B cell (primary cell): ENCODE measurements at regions not wholly inside any gene's neighbourhood (a gene's known extent, or its start where the extent isn't known, plus 50 kb on each side); places are given as distances from the start of the nearest gene placed in this dataset.

Source experiments
- ATAC-seq: fragments of 200-7000 bp; cut with Tn5 transposase; one replicate; pipeline ENCODE4 v1.10.0; 2021; ENCODE audit warnings: low read depth, mild to moderate bottlenecking, moderate number of reproducible peaks, moderate library complexity
- CTCF ChIA-PET: fragments of 350-600 bp; sonication (Branson Sonifier 250); formaldehyde crosslinking; loops from one replicate; lab custom pipeline; 2021; ENCODE audit warnings: antibody characterized with exemption, inconsistent platforms; lab: Charles Lee
- POLR2A ChIA-PET: fragments of 350-600 bp; sonication (Branson Sonifier 250); formaldehyde crosslinking; loops from one replicate; lab custom pipeline; 2021; ENCODE audit warnings: antibody characterized with exemption; lab: Charles Lee
- DNase-seq: peaks from one replicate; pipeline ENCODE4 v3.0.0; 2013
- H2AFZ ChIP-seq: 2 replicates; pipeline ENCODE4 v1.6.1; 2012; ENCODE audit warnings: mild to moderate bottlenecking, low read depth, low read length; ENCODE audit not compliant: insufficient read depth, poor library complexity, severe bottlenecking
- H3K27ac ChIP-seq, 2 donors: 1 replicate in 1 of 2; 2 replicates in 1 of 2; pipeline ENCODE4 v1.5.1; 2012 to 2013; ENCODE audit warnings: low read length in 2 of 2, mild to moderate bottlenecking in 2 of 2, moderate library complexity in 1 of 2
- H3K27me3 ChIP-seq, 4 experiments: fragments of 200-600 bp in 1 of 4; sonication (generic) in 1 of 4; replicated peaks in 1 of 4; 1 replicate in 2 of 4; 2 replicates in 2 of 4; pipeline versions ENCODE4 v1.6.1 to v1.7.0; 2013 to 2016; ENCODE audit warnings: low read length in 3 of 4, mild to moderate bottlenecking in 2 of 4, mixed read lengths in 1 of 4, moderate library complexity in 1 of 4; ENCODE audit not compliant: insufficient read depth in 4 of 4, control insufficient read depth in 3 of 4; ENCODE audit errors: control extremely low read depth in 1 of 4
- H3K36me3 ChIP-seq, 2 experiments: replicated peaks in 1 of 2; 1 replicate in 1 of 2; 2 replicates in 1 of 2; pipeline versions ENCODE4 v1.6.1 to v1.7.1; 2013; ENCODE audit warnings: low read length in 1 of 2; ENCODE audit not compliant: insufficient read depth in 2 of 2, control insufficient read depth in 1 of 2; ENCODE audit errors: control extremely low read depth in 1 of 2, extremely low read depth in 1 of 2
- H3K4me1 ChIP-seq, 2 donors: fragments of 200-600 bp in 1 of 2; sonication (generic) in 1 of 2; 1 replicate in 1 of 2; 2 replicates in 1 of 2; pipeline versions ENCODE4 v1.5.1 to v1.6.1; 2013 to 2017; ENCODE audit warnings: low read length in 2 of 2; ENCODE audit not compliant: control insufficient read depth in 2 of 2, insufficient read depth in 2 of 2
- H3K4me2 ChIP-seq: replicated peaks from 2 replicates; pipeline ENCODE3; 2012; ENCODE audit warnings: mild to moderate bottlenecking, low read depth, low read length; ENCODE audit not compliant: poor library complexity, severe bottlenecking
- H3K4me3 ChIP-seq, 5 experiments: fragments of 200-600 bp in 1 of 5; sonication (generic) in 1 of 5; 1 replicate in 3 of 5; 2 replicates in 2 of 5; pipeline versions ENCODE4 v1.5.1 to v1.7.0; 2011 to 2016; ENCODE audit warnings: low read length in 4 of 5, mild to moderate bottlenecking in 4 of 5, low read depth in 2 of 5, control low read depth in 1 of 5, moderate library complexity in 1 of 5; ENCODE audit not compliant: insufficient read depth in 1 of 5; ENCODE audit errors: control extremely low read depth in 1 of 5, extremely low read depth in 1 of 5
- H3K79me2 ChIP-seq: fragments of 200-600 bp; sonication (generic); one replicate; pipeline ENCODE4 v1.6.0; 2016; ENCODE audit warnings: low read length; ENCODE audit not compliant: control insufficient read depth, insufficient read depth
- H3K9ac ChIP-seq: fragments of 200-600 bp; sonication (generic); 2 replicates; pipeline ENCODE4 v1.6.1; 2017; ENCODE audit warnings: mild to moderate bottlenecking, low read length, moderate library complexity
- H3K9me3 ChIP-seq, 3 donors: one replicate each; pipeline versions ENCODE4 v1.6.1 to v1.7.1; 2013; ENCODE audit warnings: low read length in 2 of 3; ENCODE audit not compliant: control insufficient read depth in 2 of 3, insufficient read depth in 1 of 3; ENCODE audit errors: control extremely low read depth in 1 of 3
- H4K20me1 ChIP-seq: 2 replicates; pipeline ENCODE4 v1.6.0; 2012; ENCODE audit warnings: mild to moderate bottlenecking, low read length; ENCODE audit not compliant: insufficient read depth, control insufficient read depth, poor library complexity, severe bottlenecking
- H3K27ac Mint-ChIP-seq: one replicate; pipeline ENCODE4 v1.8.0; 2021; ENCODE audit warnings: mixed read lengths
- H3K27me3 Mint-ChIP-seq: one replicate; pipeline ENCODE4 v1.8.0; 2021; ENCODE audit warnings: mixed read lengths
- H3K4me1 Mint-ChIP-seq: one replicate; pipeline ENCODE4 v1.8.0; 2021; ENCODE audit warnings: mixed read lengths
- H3K4me3 Mint-ChIP-seq: one replicate; pipeline ENCODE4 v1.8.0; 2021; ENCODE audit warnings: mixed read lengths
- H3K9me3 Mint-ChIP-seq: one replicate; pipeline ENCODE4 v1.8.0; 2022; ENCODE audit warnings: mixed read lengths; ENCODE audit not compliant: insufficient read depth
- CTCF ChIP-seq: fragments of 200-600 bp; IDR thresholded peaks from one replicate; pipeline ENCODE4 v1.8.0; 2022; ENCODE audit warnings: antibody characterized with exemption, mild to moderate bottlenecking
- EZH2 ChIP-seq: IDR thresholded peaks from 2 replicates; pipeline ENCODE4 v1.6.1; 2012; ENCODE audit warnings: borderline replicate concordance, low read depth, mild to moderate bottlenecking, moderate library complexity, low read length; ENCODE audit not compliant: insufficient read depth, poor library complexity, severe bottlenecking
- WGBS: methylation state at CpG from one replicate; pipeline ENCODE4 v1.1.5; 2013; ENCODE audit warnings: missing lambda C conversion rate; ENCODE audit not compliant: insufficient coverage; 5-methylcytosine and 5-hydroxymethylcytosine counted together
- intact Hi-C: fragments of 100-400 bp; cut with micrococcal nuclease; formaldehyde crosslinking; loops from one replicate; pipeline ENCODE4 v1.10.0; 2022

- TF ChIP-seq CTCF (no peak), EZH2 (no peak)
- no peak overlapping the region for H3K4me2 ChIP-seq
- no peaks in the 10 kb centered on the region for H3K79me2 ChIP-seq
- CTCF ChIA-PET: no interaction called here
- no peak overlapping the region for H3K4me3 ChIP-seq
- ATAC-seq (no peak), DNase-seq (no peak)
- H3K4me1 ChIP-seq: no peaks in the 10 kb centered on the region
- intact Hi-C loops: no loop called here
- H4K20me1 ChIP-seq: no peaks in the 10 kb centered on the region
- Mint-ChIP-seq H3K27me3 (peaks cover 9% of the 10 kb centered on the region), H3K9me3 (no peaks in the 10 kb centered on the region), H3K27ac (no peak overlapping the region), H3K4me1 (no peaks in the 10 kb centered on the region), H3K4me3 (no peak overlapping the region)
- H2AFZ ChIP-seq: no peak overlapping the region
- POLR2A ChIA-PET: no interaction called here
- WGBS: no CpG with 5 or more reads among the region's 1 CpG
- H3K9ac ChIP-seq: no peak overlapping the region
- H3K36me3 ChIP-seq: no peaks in the 10 kb centered on the region
- H3K27me3 ChIP-seq: no peaks in the 10 kb centered on the region
- H3K27ac ChIP-seq: no peak overlapping the region
- H3K9me3 ChIP-seq: no peaks in the 10 kb centered on the region
Measured at GRCh38 chr12:25882266-25882665, 76.2 kb upstream of the RASSF8 start.

DNA sequence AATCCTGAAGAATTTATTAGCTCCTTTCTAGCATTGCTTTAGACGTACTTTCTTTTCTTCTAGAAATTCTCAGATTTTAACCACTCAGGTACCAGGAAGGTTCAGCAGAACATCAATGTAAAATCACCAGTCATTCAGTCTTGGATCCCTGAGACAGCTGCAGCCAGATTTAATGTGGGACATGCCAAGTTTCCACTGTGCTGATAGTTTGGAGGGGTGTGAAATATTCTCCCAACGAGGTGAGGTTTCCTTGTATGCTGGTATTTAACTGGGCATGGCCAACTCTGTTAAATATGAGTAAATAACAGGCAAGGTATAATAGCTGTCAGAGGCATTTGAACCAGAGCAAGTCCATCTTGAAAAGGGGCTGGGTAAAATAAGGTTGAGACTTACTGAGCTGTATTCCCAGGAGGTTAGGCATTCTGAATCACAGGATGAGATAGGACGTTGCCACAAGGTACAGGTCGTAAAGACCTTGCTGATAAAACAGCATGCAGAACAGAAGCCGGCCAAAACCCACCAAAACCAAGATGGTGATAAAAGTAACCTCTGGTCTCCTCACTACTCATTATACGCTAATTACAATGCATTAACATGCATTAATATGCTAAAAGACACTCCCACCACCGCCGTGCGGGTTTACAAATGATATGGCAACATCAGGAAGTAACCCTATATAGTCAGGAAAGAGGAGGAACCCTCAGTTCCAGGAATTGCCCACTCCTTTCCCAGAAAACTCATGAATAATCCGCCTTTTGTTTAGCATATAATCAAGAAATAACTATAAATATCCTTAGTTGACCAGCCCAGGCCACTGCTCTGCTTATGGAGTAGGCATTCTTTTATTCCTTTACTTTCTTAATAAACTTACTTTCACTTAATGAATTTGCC is 75.2 kb upstream of the RASSF8 start:
- no peak overlapping the region for H3K27ac Mint-ChIP-seq
- intact Hi-C loops: no loop called here
- no peaks in the 10 kb centered on the region for H3K9me3 Mint-ChIP-seq
- DNase-seq (no peak), ATAC-seq (no peak)
- no peak for TF ChIP-seq EZH2
- TF ChIP-seq CTCF: no peak
- no peaks in the 10 kb centered on the region for H3K79me2 ChIP-seq
- H3K4me1 Mint-ChIP-seq: no peaks in the 10 kb centered on the region
- no peaks in the 10 kb centered on the region for H3K4me1 ChIP-seq
- CTCF ChIA-PET: no interaction called here
- H3K4me2 ChIP-seq: no peak overlapping the region
- no peak overlapping the region for H3K4me3 Mint-ChIP-seq
- no peak overlapping the region for H3K4me3 ChIP-seq
- POLR2A ChIA-PET: interaction anchor here (0.6 kb wide), 1 partner anchor 1008 kb away, joined by 6 read pairs; no protein-coding TSS in a partner anchor
- H3K9me3 ChIP-seq: no peaks in the 10 kb centered on the region
- no peaks in the 10 kb centered on the region for H3K36me3 ChIP-seq
- no peak overlapping the region for H3K9ac ChIP-seq
- H3K27ac ChIP-seq: no peak overlapping the region
- no peaks in the 10 kb centered on the region for H3K27me3 ChIP-seq
- 83% methylated on average over 5 of the region's 10 CpGs for WGBS
- H3K27me3 Mint-ChIP-seq: peaks cover 12% of the 10 kb centered on the region
- no peak overlapping the region for H2AFZ ChIP-seq
- no peaks in the 10 kb centered on the region for H4K20me1 ChIP-seq
